OCI-LY3 (cell line): ENCODE measurements at regions not wholly inside any gene's neighbourhood (a gene's known extent, or its start where the extent isn't known, plus 50 kb on each side); places are given as distances from the start of the nearest gene placed in this dataset.

Experiments used
- EZH2phosphoT487 ChIP-seq: fragments of 200-600 bp; shearing (Covaris generic); IDR thresholded peaks from 2 replicates; pipeline ENCODE4 v1.6.1; 2018; ENCODE audit warnings: antibody characterized with exemption, mixed run types, low read depth
- TF ChIP-seq, protein P1 (sequence below): fragments of 200-600, 300-600 bp; sonication (generic); IDR thresholded peaks from 2 replicates; pipeline ENCODE4 v1.5.1; 2014; ENCODE audit warnings: antibody characterized with exemption, low read length, low read depth

DNA sequence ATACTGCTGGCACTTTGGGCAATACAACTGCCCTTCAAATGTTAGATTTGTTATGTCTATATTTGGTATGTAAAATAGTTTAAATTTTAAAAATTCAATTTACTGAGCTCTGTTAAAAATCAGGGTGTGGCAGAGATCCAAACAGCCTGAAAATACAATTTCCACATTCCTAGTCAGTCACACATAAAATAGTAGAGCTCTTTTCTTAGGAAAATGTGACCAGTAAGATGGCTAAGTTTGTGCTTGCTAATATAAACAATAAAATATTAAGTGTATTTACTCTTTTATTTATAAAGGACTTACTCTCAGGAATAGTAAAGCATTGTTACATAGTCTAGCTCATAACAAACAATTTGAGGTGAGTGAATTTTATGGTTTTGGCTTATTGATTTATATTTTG lies 200.2 kb downstream of the DKK2 start:
- TF ChIP-seq, protein P1, sequence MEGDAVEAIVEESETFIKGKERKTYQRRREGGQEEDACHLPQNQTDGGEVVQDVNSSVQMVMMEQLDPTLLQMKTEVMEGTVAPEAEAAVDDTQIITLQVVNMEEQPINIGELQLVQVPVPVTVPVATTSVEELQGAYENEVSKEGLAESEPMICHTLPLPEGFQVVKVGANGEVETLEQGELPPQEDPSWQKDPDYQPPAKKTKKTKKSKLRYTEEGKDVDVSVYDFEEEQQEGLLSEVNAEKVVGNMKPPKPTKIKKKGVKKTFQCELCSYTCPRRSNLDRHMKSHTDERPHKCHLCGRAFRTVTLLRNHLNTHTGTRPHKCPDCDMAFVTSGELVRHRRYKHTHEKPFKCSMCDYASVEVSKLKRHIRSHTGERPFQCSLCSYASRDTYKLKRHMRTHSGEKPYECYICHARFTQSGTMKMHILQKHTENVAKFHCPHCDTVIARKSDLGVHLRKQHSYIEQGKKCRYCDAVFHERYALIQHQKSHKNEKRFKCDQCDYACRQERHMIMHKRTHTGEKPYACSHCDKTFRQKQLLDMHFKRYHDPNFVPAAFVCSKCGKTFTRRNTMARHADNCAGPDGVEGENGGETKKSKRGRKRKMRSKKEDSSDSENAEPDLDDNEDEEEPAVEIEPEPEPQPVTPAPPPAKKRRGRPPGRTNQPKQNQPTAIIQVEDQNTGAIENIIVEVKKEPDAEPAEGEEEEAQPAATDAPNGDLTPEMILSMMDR = no peak
- TF ChIP-seq EZH2phosphoT487 = no peak
